ENCODE measurements at regions not wholly inside any gene's neighbourhood (a gene's known extent, or its start where the extent isn't known, plus 50 kb on each side); places are given as distances from the start of the nearest gene placed in this dataset.

- Histone ChIP-seq H3K27me3 (ENCODE audit: control insufficient read depth, insufficient read depth, low read length) (no peaks in the 10 kb centered on the region), H3K4me3 (ENCODE audit: low read depth, low read length) (no peak overlapping the region), H3K36me3 (ENCODE audit: control insufficient read depth, insufficient read depth, low read length) (no peaks in the 10 kb centered on the region)
- DNase-seq (ENCODE audit: low read depth) (peak; percentile 48), FAIRE-seq (no peak)
- no peak for TF ChIP-seq CTCF (IDR thresholded peaks at IDR 0.05; ENCODE audit: insufficient read depth, low read length, severe bottlenecking)
These were observed 99.1 kb upstream of the PELI1 start for GRCh38 chr2:64243081-64244036.

GRCh38 chr2:64244037-64244416 is 99.8 kb upstream of the PELI1 start:
- Histone ChIP-seq H3K36me3 (ENCODE audit: control insufficient read depth, insufficient read depth, low read length) (no peaks in the 10 kb centered on the region), H3K27me3 (ENCODE audit: control insufficient read depth, insufficient read depth, low read length) (no peaks in the 10 kb centered on the region), H3K4me3 (ENCODE audit: low read depth, low read length) (no peak overlapping the region)
- no peak for FAIRE-seq
- peak; percentile 84 for DNase-seq (ENCODE audit: low read depth)
- no peak for TF ChIP-seq CTCF (IDR thresholded peaks at IDR 0.05; ENCODE audit: insufficient read depth, low read length, severe bottlenecking)

GRCh38 chr2:64245631-64246030 is 101.4 kb upstream of the PELI1 start:
- no peak for FAIRE-seq
- H3K27me3 ChIP-seq (ENCODE audit: control insufficient read depth, insufficient read depth, low read length), result no peaks in the 10 kb centered on the region
- no peak for TF ChIP-seq CTCF (IDR thresholded peaks at IDR 0.05; ENCODE audit: insufficient read depth, low read length, severe bottlenecking)
- DNase-seq (ENCODE audit: low read depth), result no peak
- no peak overlapping the region for H3K4me3 ChIP-seq (ENCODE audit: low read depth, low read length)
- no peaks in the 10 kb centered on the region for H3K36me3 ChIP-seq (ENCODE audit: control insufficient read depth, insufficient read depth, low read length)

GRCh38 chr2:64246962-64247361 is 102.7 kb upstream of the PELI1 start:
- no peaks in the 10 kb centered on the region for H3K27me3 ChIP-seq (ENCODE audit: control insufficient read depth, insufficient read depth, low read length)
- DNase-seq (ENCODE audit: low read depth), result no peak
- no peak for FAIRE-seq

GRCh38 chr2:64249426-64249825 is 105.2 kb upstream of the PELI1 start:
- FAIRE-seq, result no peak

More at GRCh38 chr2:64246962-64247361, 102.7 kb upstream of the PELI1 start:
- Histone ChIP-seq H3K36me3 (ENCODE audit: control insufficient read depth, insufficient read depth, low read length) (no peaks in the 10 kb centered on the region), H3K4me3 (ENCODE audit: low read depth, low read length) (no peak overlapping the region)
- TF ChIP-seq CTCF (IDR thresholded peaks at IDR 0.05; ENCODE audit: insufficient read depth, low read length, severe bottlenecking), result no peak

More at GRCh38 chr2:64249426-64249825, 105.2 kb upstream of the PELI1 start:
- no peak overlapping the region for H3K4me3 ChIP-seq (ENCODE audit: low read depth, low read length)
- no peaks in the 10 kb centered on the region for H3K36me3 ChIP-seq (ENCODE audit: control insufficient read depth, insufficient read depth, low read length)
- no peak for TF ChIP-seq CTCF (IDR thresholded peaks at IDR 0.05; ENCODE audit: insufficient read depth, low read length, severe bottlenecking)
- no peaks in the 10 kb centered on the region for H3K27me3 ChIP-seq (ENCODE audit: control insufficient read depth, insufficient read depth, low read length)
- DNase-seq (ENCODE audit: low read depth), result no peak
